Tibial artery (tissue), 4 donors: ENCODE measurements at regions not wholly inside any gene's neighbourhood (a gene's known extent, or its start where the extent isn't known, plus 50 kb on each side); places are given as distances from the start of the nearest gene placed in this dataset.

Experiments
- DNase-seq, 2 donors: peaks; one replicate each; pipeline ENCODE4 v3.0.0-alpha.2; 2019
- H3K27ac ChIP-seq, 2 donors: fragments of 200-600 bp; sonication (generic) in 1 of 2; 1 replicate in 1 of 2; 2 replicates in 1 of 2; pipeline ENCODE4 v1.5.1; 2018 to 2019; ENCODE audit warnings: mild to moderate bottlenecking in 1 of 2
- H3K27me3 ChIP-seq, 2 donors: fragments of 200-600 bp; sonication (generic) in 1 of 2; one replicate each; pipeline versions ENCODE4 v1.5.1 to v1.6.0; 2016 to 2019
- H3K36me3 ChIP-seq, 3 donors: fragments of 200-600 bp; sonication (generic) in 2 of 3; one replicate each; pipeline ENCODE4 v1.5.1; 2016 to 2019; ENCODE audit warnings: mild to moderate bottlenecking in 2 of 3
- H3K4me1 ChIP-seq, 4 donors: fragments of 200-600 bp; sonication (generic) in 2 of 4; 1 replicate in 3 of 4; 2 replicates in 1 of 4; pipeline ENCODE4 v1.5.1; 2016 to 2019
- H3K4me3 ChIP-seq, 2 donors: fragments of 200-600 bp; sonication (generic) in 1 of 2; 1 replicate in 1 of 2; 2 replicates in 1 of 2; pipeline ENCODE4 v1.5.1; 2018 to 2019; ENCODE audit warnings: mild to moderate bottlenecking in 2 of 2
- H3K9me3 ChIP-seq, 3 donors: fragments of 200-600 bp; sonication (generic) in 1 of 3; one replicate each; pipeline ENCODE4 v1.5.1; 2016 to 2019
- CTCF ChIP-seq, 2 experiments: fragments of 200-600 bp in 1 of 2; fragments of 450-650 bp in 1 of 2; IDR thresholded peaks; one replicate each; pipeline ENCODE4 v1.5.1; 2017 to 2019; ENCODE audit warnings: antibody characterized with exemption in 2 of 2, mild to moderate bottlenecking in 1 of 2, moderate library complexity in 1 of 2
- intact Hi-C: fragments of 100-400 bp; cut with DNase I; formaldehyde crosslinking; loops from one replicate; pipeline ENCODE4 v1.15.0; 2023; ENCODE audit warnings: low total_unique reads

DNA sequence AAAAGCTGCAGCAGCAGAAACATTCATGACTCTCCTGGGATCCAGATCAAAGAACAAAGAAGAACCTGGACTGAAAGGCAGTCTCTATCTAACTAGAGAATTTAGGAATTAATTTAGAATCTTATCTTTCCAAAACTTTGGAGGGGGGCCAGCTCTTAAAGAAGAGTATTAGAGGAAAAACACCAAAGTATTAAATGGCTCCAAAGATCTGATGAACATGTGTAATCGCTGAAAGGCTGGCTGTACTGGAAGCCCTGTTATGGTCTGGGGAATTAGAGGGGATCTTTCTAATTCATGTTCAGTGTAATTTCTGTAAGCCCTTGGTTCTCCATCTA, 316.8 kb downstream of the CWC27 start:
- H3K27ac ChIP-seq = no peak overlapping the region
- no peak for TF ChIP-seq CTCF (IDR thresholded peaks at IDR 0.05)
- H3K4me1 ChIP-seq = no peaks in the 10 kb centered on the region
- no peaks in the 10 kb centered on the region for H3K36me3 ChIP-seq
- intact Hi-C loops = no loop called here
- no peak for DNase-seq
- H3K4me3 ChIP-seq = no peak overlapping the region
- H3K9me3 ChIP-seq = no peaks in the 10 kb centered on the region
- no peaks in the 10 kb centered on the region for H3K27me3 ChIP-seq

GRCh38 chr5:65086234-65086890, 317.6 kb downstream of the CWC27 start:
- no peaks in the 10 kb centered on the region for H3K4me1 ChIP-seq
- no peak overlapping the region for H3K4me3 ChIP-seq
- H3K27ac ChIP-seq = no peak overlapping the region
- intact Hi-C loops = no loop called here
- no peaks in the 10 kb centered on the region for H3K27me3 ChIP-seq
- no peak for TF ChIP-seq CTCF (IDR thresholded peaks at IDR 0.05)
- no peaks in the 10 kb centered on the region for H3K9me3 ChIP-seq
- no peak for DNase-seq
- no peaks in the 10 kb centered on the region for H3K36me3 ChIP-seq

DNA sequence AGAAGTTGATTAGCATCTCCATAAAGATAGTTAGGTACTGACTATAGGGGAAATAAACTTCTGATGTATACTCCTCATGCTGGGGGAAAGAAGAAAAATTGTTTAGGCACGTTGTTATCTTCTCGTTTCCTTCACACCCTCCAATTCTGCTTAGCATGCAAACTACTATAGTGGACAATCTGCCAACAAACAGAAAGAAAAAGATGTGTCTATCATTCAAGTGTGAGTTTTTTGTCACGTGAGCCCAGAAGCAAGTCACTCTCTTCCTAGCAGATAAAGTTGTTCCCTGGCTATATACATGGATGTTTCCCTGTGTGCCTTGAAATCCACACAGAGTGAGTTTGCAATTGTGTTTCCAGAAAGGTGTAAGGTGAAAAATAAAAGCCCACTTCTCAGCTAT, 318.4 kb downstream of the CWC27 start:
- no peak overlapping the region for H3K27ac ChIP-seq

DNA sequence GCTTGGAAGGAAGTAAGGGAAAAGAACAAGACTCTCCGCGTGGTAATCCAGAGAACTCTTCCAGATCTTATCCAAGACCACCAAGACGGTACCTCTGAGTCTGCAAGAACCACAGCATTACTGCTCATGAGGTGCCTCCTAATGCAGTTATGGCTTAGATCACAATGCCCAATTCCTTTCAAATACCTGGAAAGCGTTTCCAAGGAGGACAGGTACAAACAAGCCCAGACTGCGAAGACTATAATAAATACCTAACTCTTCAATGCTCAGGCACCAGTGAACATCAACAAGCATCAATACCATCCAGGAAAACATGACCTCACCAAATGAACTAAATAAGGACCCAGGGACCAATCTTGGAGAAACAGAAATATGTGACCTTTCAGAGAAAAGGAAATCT, 325.5 kb downstream of the CWC27 start:
- H3K4me3 ChIP-seq = no peak overlapping the region
- no peak for TF ChIP-seq CTCF (IDR thresholded peaks at IDR 0.05)
- no peak overlapping the region for H3K27ac ChIP-seq
- intact Hi-C loops = no loop called here
- H3K36me3 ChIP-seq = no peaks in the 10 kb centered on the region
- DNase-seq = no peak
- no peaks in the 10 kb centered on the region for H3K27me3 ChIP-seq
- no peaks in the 10 kb centered on the region for H3K9me3 ChIP-seq
- no peaks in the 10 kb centered on the region for H3K4me1 ChIP-seq

More for the DNA sequence above, 318.4 kb downstream of the CWC27 start:
- Histone ChIP-seq H3K27me3 (no peaks in the 10 kb centered on the region), H3K4me3 (no peak overlapping the region), H3K36me3 (no peaks in the 10 kb centered on the region), H3K4me1 (no peaks in the 10 kb centered on the region), H3K9me3 (no peaks in the 10 kb centered on the region)
- TF ChIP-seq CTCF (IDR thresholded peaks at IDR 0.05) = no peak
- intact Hi-C loops = no loop called here
- no peak for DNase-seq

DNA sequence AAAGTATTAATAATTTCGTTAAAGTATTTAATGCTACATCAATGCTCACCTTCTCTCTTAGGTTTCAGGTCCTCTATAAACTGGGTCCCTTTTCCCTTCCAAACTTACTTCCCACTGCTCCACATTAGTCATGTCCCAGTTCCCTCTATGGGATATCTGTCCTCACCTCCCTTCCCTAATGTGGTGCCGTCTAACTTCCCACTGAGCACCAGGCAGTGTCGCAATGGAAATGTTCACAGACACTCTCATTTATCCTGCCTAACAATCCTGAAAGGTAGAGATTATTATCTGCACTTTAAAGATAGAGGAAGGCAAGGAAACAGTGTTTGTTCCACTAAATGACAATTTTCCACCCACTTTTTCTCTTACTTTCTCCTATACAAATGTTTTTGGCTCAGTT, 329.7 kb downstream of the CWC27 start:
- intact Hi-C loops = no loop called here
- no peak for TF ChIP-seq CTCF (IDR thresholded peaks at IDR 0.05)
- Histone ChIP-seq H3K27ac (no peak overlapping the region), H3K27me3 (no peaks in the 10 kb centered on the region), H3K36me3 (no peaks in the 10 kb centered on the region), H3K4me3 (no peak overlapping the region), H3K9me3 (no peaks in the 10 kb centered on the region), H3K4me1 (peaks cover 0 to 15% (median 5%) of the 10 kb centered on the region in 4 donors)
- DNase-seq = no peak
